Astrocyte of the spinal cord (primary cell): ENCODE measurements at regions not wholly inside any gene's neighbourhood (a gene's known extent, or its start where the extent isn't known, plus 50 kb on each side); places are given as distances from the start of the nearest gene placed in this dataset.

Experiments used
- DNase-seq: peaks from one replicate; pipeline ENCODE4 v3.0.0; 2011; ENCODE audit warnings: low read depth, low spot score
- H3K4me3 ChIP-seq: 2 replicates; pipeline ENCODE4 v1.5.1; 2011; ENCODE audit warnings: low read depth, mild to moderate bottlenecking, low read length, moderate library complexity
- CTCF ChIP-seq: IDR thresholded peaks from 2 replicates; pipeline ENCODE4 v1.5.1; 2012; ENCODE audit warnings: low read depth, mild to moderate bottlenecking, low read length, inconsistent platforms
- in situ Hi-C: cut with HindIII; loops from 2 replicates; pipeline ENCODE4 v1.10.0; 2017; ENCODE audit warnings: low sequenced_read_pairs

- in situ Hi-C loops: no loop called here
- DNase-seq: no peak
- H3K4me3 ChIP-seq: no peak overlapping the region
- no peak for TF ChIP-seq CTCF
Observed at GRCh38 chr10:111265341-111265740, 188.5 kb downstream of the ADRA2A start.

- no peak overlapping the region for H3K4me3 ChIP-seq
- in situ Hi-C loops: no loop called here
- no peak for TF ChIP-seq CTCF
- no peak for DNase-seq
Observed at GRCh38 chr10:111266165-111266564, 189.3 kb downstream of the ADRA2A start.

DNA sequence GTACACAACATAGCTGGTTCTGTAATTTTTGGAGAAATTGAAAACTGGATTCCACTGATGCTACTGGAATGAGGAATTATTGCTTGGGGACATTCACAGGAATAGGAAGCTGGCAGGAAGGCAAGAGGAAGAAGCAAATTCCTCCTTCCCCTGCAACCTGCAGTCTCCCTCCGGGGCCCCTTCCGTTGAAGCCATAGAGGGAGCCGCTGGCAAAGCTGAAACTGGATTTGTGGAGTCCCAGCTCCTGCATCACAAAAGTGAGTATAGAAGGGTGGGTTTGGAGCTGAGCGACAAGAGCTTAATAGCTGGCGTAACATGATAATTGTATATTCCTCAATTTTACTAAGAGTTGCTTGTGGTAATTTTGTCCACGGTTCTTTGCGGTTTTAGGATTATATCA is 190.8 kb downstream of the ADRA2A start:
- no peak for DNase-seq
- H3K4me3 ChIP-seq: no peak overlapping the region
- no peak for TF ChIP-seq CTCF
- in situ Hi-C loops: no loop called here

DNA sequence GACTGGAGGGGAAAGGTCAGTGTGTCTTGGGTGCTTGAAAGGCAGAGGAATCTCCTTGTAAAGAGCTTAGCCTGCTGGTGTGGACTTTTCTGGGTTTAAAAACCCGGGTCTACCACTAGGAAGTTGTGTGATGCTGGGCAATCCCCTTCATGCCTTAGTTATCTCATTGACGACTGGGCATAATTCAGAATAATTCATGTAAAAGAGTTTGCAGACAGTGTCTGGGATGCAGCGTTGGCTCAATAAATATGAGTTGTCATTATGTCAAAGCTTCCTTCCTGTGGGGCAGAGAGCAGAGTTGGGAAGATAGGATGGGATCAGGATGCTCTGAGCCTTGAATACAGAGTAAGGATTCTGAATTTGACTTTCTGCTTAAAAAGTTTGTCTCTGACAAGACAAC is 196.4 kb downstream of the ADRA2A start:
- no peak for DNase-seq
- in situ Hi-C loops: no loop called here
- no peak for TF ChIP-seq CTCF
- H3K4me3 ChIP-seq: no peak overlapping the region

DNA sequence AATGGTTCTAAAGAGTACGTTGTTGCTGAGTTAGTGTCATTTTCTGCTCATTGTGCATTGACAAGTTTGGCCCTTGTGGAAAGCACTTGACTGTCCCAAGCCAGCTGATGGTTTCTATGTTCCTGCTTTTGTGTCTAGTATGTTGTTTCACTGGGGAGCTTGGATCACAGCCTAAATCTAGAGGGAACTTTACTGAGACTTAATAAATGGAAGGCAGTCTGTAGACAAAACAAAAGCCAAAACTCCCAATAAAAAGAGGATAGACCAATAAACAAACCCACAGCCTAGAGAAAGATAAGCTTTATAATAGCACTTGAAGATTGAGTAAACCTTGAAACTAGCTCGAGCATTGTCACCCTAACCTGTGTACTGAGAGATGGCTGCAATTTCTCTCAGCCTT is 196.8 kb downstream of the ADRA2A start:
- in situ Hi-C loops: no loop called here
- TF ChIP-seq CTCF: no peak
- no peak overlapping the region for H3K4me3 ChIP-seq
- DNase-seq: no peak

- no peak for DNase-seq
- no peak for TF ChIP-seq CTCF
- no peak overlapping the region for H3K4me3 ChIP-seq
- in situ Hi-C loops: no loop called here
Observed at GRCh38 chr10:111275091-111275490, 198.3 kb downstream of the ADRA2A start.

DNA sequence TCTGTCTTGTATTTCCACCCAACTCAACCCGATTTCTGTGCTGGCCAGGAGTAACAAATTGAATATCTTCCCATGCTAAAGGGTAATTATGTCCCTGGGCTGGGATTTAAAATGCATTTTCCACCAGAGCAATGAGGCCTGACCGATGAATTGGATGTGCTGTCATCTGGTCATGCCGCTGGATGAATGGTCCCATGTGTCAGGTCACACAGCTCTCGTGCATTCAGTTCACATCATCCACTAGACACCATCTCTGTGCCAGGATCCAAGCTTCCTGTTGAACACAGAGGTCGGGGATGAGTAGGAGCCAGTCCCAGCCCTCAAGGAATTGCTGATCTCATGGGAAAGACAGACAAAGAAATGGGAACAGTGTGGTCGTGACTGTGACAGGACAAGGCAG is 200.8 kb downstream of the ADRA2A start:
- H3K4me3 ChIP-seq: no peak overlapping the region
- no peak for TF ChIP-seq CTCF
- DNase-seq: no peak
- in situ Hi-C loops: no loop called here
